HG02610 (cell line): ENCODE measurements at regions not wholly inside any gene's neighbourhood (a gene's known extent, or its start where the extent isn't known, plus 50 kb on each side); places are given as distances from the start of the nearest gene placed in this dataset.
A peak's percentile ranks its signal among the peaks of the same experiment; 100 is the strongest.

Experiments
- ATAC-seq: cut with Tn5 transposase; IDR thresholded peaks from one replicate; pipeline ENCODE4 v1.9.1; 2021; ENCODE audit warnings: mild to moderate bottlenecking, moderate library complexity; ENCODE audit not compliant: unreplicated experiment

GRCh38 chr5:41670854-41671479 lies 160.6 kb upstream of the PLCXD3 start:
- ATAC-seq, result no peak

- no peak for ATAC-seq
These were observed 159.8 kb upstream of the PLCXD3 start for GRCh38 chr5:41670216-41670615.

GRCh38 chr5:41661254-41661653 lies 150.9 kb upstream of the PLCXD3 start:
- no peak for ATAC-seq

GRCh38 chr5:41656597-41656996 lies 146.2 kb upstream of the PLCXD3 start:
- ATAC-seq, result no peak

- no peak for ATAC-seq
These were observed 139.7 kb upstream of the PLCXD3 start for GRCh38 chr5:41650131-41650530.

GRCh38 chr5:41649659-41650058 lies 139.3 kb upstream of the PLCXD3 start:
- ATAC-seq, result no peak

- no peak for ATAC-seq
These were observed 138.6 kb upstream of the PLCXD3 start for GRCh38 chr5:41648996-41649395.

- ATAC-seq, result no peak
These were observed 131.2 kb upstream of the PLCXD3 start for GRCh38 chr5:41641621-41642020.

- no peak for ATAC-seq
These were observed 128.3 kb upstream of the PLCXD3 start for GRCh38 chr5:41638685-41639084.

- no peak for ATAC-seq
These were observed 127.5 kb upstream of the PLCXD3 start for GRCh38 chr5:41637869-41638268.

GRCh38 chr5:41637424-41637823 lies 127.0 kb upstream of the PLCXD3 start:
- peak; percentile 77 for ATAC-seq

GRCh38 chr5:41636605-41637004 lies 126.2 kb upstream of the PLCXD3 start:
- ATAC-seq, result peak; percentile 75

GRCh38 chr5:41629897-41630296 lies 119.5 kb upstream of the PLCXD3 start:
- ATAC-seq, result no peak

GRCh38 chr5:41625571-41625970 lies 115.2 kb upstream of the PLCXD3 start:
- ATAC-seq, result no peak

GRCh38 chr5:41621420-41621819 lies 111.0 kb upstream of the PLCXD3 start:
- ATAC-seq, result no peak

- ATAC-seq, result no peak
These were observed 107.6 kb upstream of the PLCXD3 start for GRCh38 chr5:41617843-41618515.

- no peak for ATAC-seq
These were observed 100.0 kb upstream of the PLCXD3 start for GRCh38 chr5:41610386-41610785.

- ATAC-seq, result no peak
These were observed 90.3 kb upstream of the PLCXD3 start for GRCh38 chr5:41600731-41601130.

- no peak for ATAC-seq
These were observed 87.6 kb upstream of the PLCXD3 start for GRCh38 chr5:41598011-41598410.

GRCh38 chr5:41587668-41588067 lies 77.3 kb upstream of the PLCXD3 start:
- ATAC-seq, result no peak

- ATAC-seq, result no peak
These were observed 64.8 kb upstream of the PLCXD3 start for GRCh38 chr5:41575110-41575779.

GRCh38 chr5:41574391-41574790 lies 64.0 kb upstream of the PLCXD3 start:
- no peak for ATAC-seq
